Osteoblast (primary cell): ENCODE measurements at regions not wholly inside any gene's neighbourhood (a gene's known extent, or its start where the extent isn't known, plus 50 kb on each side); places are given as distances from the start of the nearest gene placed in this dataset.

ENCODE experiments used
- DNase-seq: peaks from one replicate; pipeline ENCODE4 v3.0.0; 2011; ENCODE audit warnings: low spot score, mixed read lengths; ENCODE audit not compliant: insufficient read length; ENCODE audit errors: missing footprints
- H2AFZ ChIP-seq: 2 replicates; pipeline ENCODE4 v1.6.0; 2011; ENCODE audit warnings: mild to moderate bottlenecking, low read length
- H3K27ac ChIP-seq: 2 replicates; pipeline ENCODE4 v1.5.1; 2011; ENCODE audit warnings: mild to moderate bottlenecking, low read depth, low read length, moderate library complexity
- H3K27me3 ChIP-seq: 2 replicates; pipeline ENCODE4 v1.6.0; 2012; ENCODE audit warnings: mild to moderate bottlenecking, control low read depth, inconsistent platforms, low read length, moderate library complexity; ENCODE audit not compliant: insufficient read depth
- H3K36me3 ChIP-seq: 2 replicates; pipeline ENCODE4 v1.5.1; 2011; ENCODE audit warnings: mild to moderate bottlenecking, low read length, control low read depth, moderate library complexity; ENCODE audit not compliant: insufficient read depth
- H3K4me1 ChIP-seq: 2 replicates; pipeline ENCODE4 v1.5.1; 2011; ENCODE audit warnings: mild to moderate bottlenecking, low read length, control low read depth, moderate library complexity; ENCODE audit not compliant: insufficient read depth
- H3K4me2 ChIP-seq: 2 replicates; pipeline ENCODE4 v1.6.0; 2011; ENCODE audit warnings: mild to moderate bottlenecking, low read length; ENCODE audit not compliant: insufficient read depth
- H3K4me3 ChIP-seq: fragments of 200-600 bp; sonication (generic); 3 replicates; pipeline ENCODE4 v1.5.1; 2012; ENCODE audit warnings: mild to moderate bottlenecking, low read length, inconsistent platforms; ENCODE audit not compliant: insufficient read depth
- H3K79me2 ChIP-seq: 2 replicates; pipeline ENCODE4 v1.6.0; 2012; ENCODE audit warnings: mild to moderate bottlenecking, low read length, control low read depth, inconsistent platforms; ENCODE audit not compliant: insufficient read depth
- H3K9me3 ChIP-seq: 2 replicates; pipeline ENCODE4 v1.5.1; 2011; ENCODE audit warnings: low read depth, low read length, control low read depth
- H4K20me1 ChIP-seq: 2 replicates; pipeline ENCODE4 v1.6.0; 2012; ENCODE audit warnings: mild to moderate bottlenecking, low read length, control low read depth; ENCODE audit not compliant: insufficient read depth
- TF ChIP-seq, protein P1 (sequence below): IDR thresholded peaks from 2 replicates; pipeline ENCODE4 v1.5.1; 2011; ENCODE audit warnings: mild to moderate bottlenecking, low read depth, low read length, moderate library complexity; ENCODE audit errors: extremely low read depth

GRCh38 chr5:61649231-61649630, 317.2 kb downstream of the ZSWIM6 start:
- Histone ChIP-seq H4K20me1 (no peaks in the 10 kb centered on the region), H3K4me1 (no peaks in the 10 kb centered on the region)

GRCh38 chr5:61649971-61650370, 317.9 kb downstream of the ZSWIM6 start:
- Histone ChIP-seq H3K9me3 (no peaks in the 10 kb centered on the region), H2AFZ (no peak overlapping the region), H3K4me2 (no peak overlapping the region), H4K20me1 (no peaks in the 10 kb centered on the region), H3K27ac (no peak overlapping the region), H3K79me2 (no peaks in the 10 kb centered on the region), H3K27me3 (peaks cover 17% of the 10 kb centered on the region), H3K36me3 (no peaks in the 10 kb centered on the region), H3K4me3 (no peak overlapping the region), H3K4me1 (no peaks in the 10 kb centered on the region)
- TF ChIP-seq, protein P1, sequence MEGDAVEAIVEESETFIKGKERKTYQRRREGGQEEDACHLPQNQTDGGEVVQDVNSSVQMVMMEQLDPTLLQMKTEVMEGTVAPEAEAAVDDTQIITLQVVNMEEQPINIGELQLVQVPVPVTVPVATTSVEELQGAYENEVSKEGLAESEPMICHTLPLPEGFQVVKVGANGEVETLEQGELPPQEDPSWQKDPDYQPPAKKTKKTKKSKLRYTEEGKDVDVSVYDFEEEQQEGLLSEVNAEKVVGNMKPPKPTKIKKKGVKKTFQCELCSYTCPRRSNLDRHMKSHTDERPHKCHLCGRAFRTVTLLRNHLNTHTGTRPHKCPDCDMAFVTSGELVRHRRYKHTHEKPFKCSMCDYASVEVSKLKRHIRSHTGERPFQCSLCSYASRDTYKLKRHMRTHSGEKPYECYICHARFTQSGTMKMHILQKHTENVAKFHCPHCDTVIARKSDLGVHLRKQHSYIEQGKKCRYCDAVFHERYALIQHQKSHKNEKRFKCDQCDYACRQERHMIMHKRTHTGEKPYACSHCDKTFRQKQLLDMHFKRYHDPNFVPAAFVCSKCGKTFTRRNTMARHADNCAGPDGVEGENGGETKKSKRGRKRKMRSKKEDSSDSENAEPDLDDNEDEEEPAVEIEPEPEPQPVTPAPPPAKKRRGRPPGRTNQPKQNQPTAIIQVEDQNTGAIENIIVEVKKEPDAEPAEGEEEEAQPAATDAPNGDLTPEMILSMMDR, result no peak
- DNase-seq, result no peak

More at GRCh38 chr5:61649231-61649630, 317.2 kb downstream of the ZSWIM6 start:
- no peak overlapping the region for H2AFZ ChIP-seq
- H3K36me3 ChIP-seq, result no peaks in the 10 kb centered on the region
- H3K4me3 ChIP-seq, result no peak overlapping the region
- H3K79me2 ChIP-seq, result no peaks in the 10 kb centered on the region
- H3K27me3 ChIP-seq, result peaks cover 20% of the 10 kb centered on the region
- no peak for DNase-seq
- H3K27ac ChIP-seq, result no peak overlapping the region
- no peaks in the 10 kb centered on the region for H3K9me3 ChIP-seq
- TF ChIP-seq, protein P1, result no peak
- H3K4me2 ChIP-seq, result no peak overlapping the region

- Histone ChIP-seq H3K4me3 (no peak overlapping the region), H3K27ac (no peak overlapping the region), H3K9me3 (no peaks in the 10 kb centered on the region), H3K79me2 (no peaks in the 10 kb centered on the region), H3K4me1 (no peaks in the 10 kb centered on the region), H3K4me2 (no peak overlapping the region), H2AFZ (no peak overlapping the region), H3K36me3 (no peaks in the 10 kb centered on the region), H3K27me3 (peaks cover 13% of the 10 kb centered on the region), H4K20me1 (no peaks in the 10 kb centered on the region)
- TF ChIP-seq, protein P1, result no peak
- DNase-seq, result no peak
These were observed 318.6 kb downstream of the ZSWIM6 start for GRCh38 chr5:61650661-61651060.

DNA sequence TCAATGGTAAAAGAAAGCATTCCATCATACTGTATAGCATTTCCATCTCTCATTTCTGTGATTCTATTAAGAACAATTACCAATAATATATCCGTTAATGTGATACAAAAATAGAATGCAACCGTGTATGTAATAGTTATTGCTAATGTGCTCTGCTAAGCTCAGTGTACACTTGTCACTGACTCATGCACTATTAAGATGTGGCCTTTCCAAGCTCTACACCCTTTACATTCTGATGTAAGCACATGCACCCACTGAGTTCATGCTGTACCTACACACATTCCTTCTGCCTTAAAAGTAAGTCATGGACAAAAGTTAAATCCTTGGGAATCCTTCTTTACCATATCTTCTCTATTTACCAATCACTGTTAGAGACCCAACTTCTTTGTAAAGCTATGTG, 319.1 kb downstream of the ZSWIM6 start:
- Histone ChIP-seq H3K4me2 (no peak overlapping the region), H3K27ac (no peak overlapping the region), H3K4me1 (no peaks in the 10 kb centered on the region), H3K9me3 (no peaks in the 10 kb centered on the region), H3K79me2 (no peaks in the 10 kb centered on the region), H3K27me3 (peaks cover 13% of the 10 kb centered on the region), H4K20me1 (no peaks in the 10 kb centered on the region), H2AFZ (no peak overlapping the region), H3K36me3 (no peaks in the 10 kb centered on the region), H3K4me3 (no peak overlapping the region)
- no peak for DNase-seq
- TF ChIP-seq, protein P1, result no peak
